ENCODE measurements at regions not wholly inside any gene's neighbourhood (a gene's known extent, or its start where the extent isn't known, plus 50 kb on each side); places are given as distances from the start of the nearest gene placed in this dataset.

- no peak for DNase-seq
- H3K9me3 ChIP-seq (ENCODE audit: insufficient read depth, low read depth): no peaks in the 10 kb centered on the region
- H3K27me3 ChIP-seq (ENCODE audit: insufficient read depth, low read depth): no peaks in the 10 kb centered on the region
- TF ChIP-seq CTCF (conservative IDR thresholded peaks at IDR 0.05): no peak
- TF ChIP-seq EZH2 (IDR thresholded peaks at IDR 0.05; ENCODE audit: low read depth): no peak
- CTCF ChIA-PET: no interaction called here
- H2AFZ ChIP-seq: no peak overlapping the region
- H3K4me3 ChIP-seq: no peak overlapping the region
- H3K4me2 ChIP-seq: no peak overlapping the region
- H3K4me1 ChIP-seq (replicated peaks; ENCODE audit: insufficient read depth): no peaks in the 10 kb centered on the region; the same call in 1 of the 2 replicates
- intact Hi-C loops (cut with micrococcal nuclease; ENCODE audit: unreplicated experiment): no loop called here
- H3K27ac ChIP-seq: no peak overlapping the region
- no peaks in the 10 kb centered on the region for H3K79me2 ChIP-seq (ENCODE audit: low read depth)
- H3K9me2 ChIP-seq (ENCODE audit: insufficient read depth): no peaks in the 10 kb centered on the region
- POLR2A ChIA-PET (ENCODE audit: unreplicated experiment): no interaction called here
- no TSS peak for BruUV-seq (replicated peaks)
- no peaks in the 10 kb centered on the region; the same call in 1 of the 2 replicates for H3F3A ChIP-seq (ENCODE audit: insufficient read depth, low read depth)
- H4K20me1 ChIP-seq (ENCODE audit: insufficient read depth): no peaks in the 10 kb centered on the region
- H3K36me3 ChIP-seq (ENCODE audit: low read depth): no peaks in the 10 kb centered on the region
These were observed 102.7 kb downstream of the RIN2 start for GRCh38 chr20:19860737-19861136.

- Histone ChIP-seq H4K20me1 (ENCODE audit: insufficient read depth) (no peaks in the 10 kb centered on the region), H3K79me2 (ENCODE audit: low read depth) (no peaks in the 10 kb centered on the region), H3K27me3 (ENCODE audit: insufficient read depth, low read depth) (no peaks in the 10 kb centered on the region), H3K4me1 (replicated peaks; ENCODE audit: insufficient read depth) (no peaks in the 10 kb centered on the region; the same call in 1 of the 2 replicates), H3K4me2 (no peak overlapping the region), H2AFZ (no peak overlapping the region), H3F3A (ENCODE audit: insufficient read depth, low read depth) (no peaks in the 10 kb centered on the region; the same call in 1 of the 2 replicates), H3K36me3 (ENCODE audit: low read depth) (no peaks in the 10 kb centered on the region), H3K27ac (no peak overlapping the region), H3K9me2 (ENCODE audit: insufficient read depth) (no peaks in the 10 kb centered on the region), H3K9me3 (ENCODE audit: insufficient read depth, low read depth) (no peaks in the 10 kb centered on the region), H3K4me3 (no peak overlapping the region)
- TF ChIP-seq EZH2 (IDR thresholded peaks at IDR 0.05; ENCODE audit: low read depth) (no peak), CTCF (conservative IDR thresholded peaks at IDR 0.05) (no peak)
- no TSS peak for BruUV-seq (replicated peaks)
- intact Hi-C loops (cut with micrococcal nuclease; ENCODE audit: unreplicated experiment): no loop called here
- POLR2A ChIA-PET (ENCODE audit: unreplicated experiment): no interaction called here
- no peak for DNase-seq
- CTCF ChIA-PET: no interaction called here
These were observed 103.2 kb downstream of the RIN2 start for GRCh38 chr20:19861147-19861759.

- no peak overlapping the region for H2AFZ ChIP-seq
- no peaks in the 10 kb centered on the region; the same call in 1 of the 2 replicates for H3F3A ChIP-seq (ENCODE audit: insufficient read depth, low read depth)
- H3K4me1 ChIP-seq (replicated peaks; ENCODE audit: insufficient read depth): no peaks in the 10 kb centered on the region; the same call in 1 of the 2 replicates
- H3K4me3 ChIP-seq: no peak overlapping the region
- no peaks in the 10 kb centered on the region for H3K9me3 ChIP-seq (ENCODE audit: insufficient read depth, low read depth)
- no TSS peak for BruUV-seq (replicated peaks)
- H3K27me3 ChIP-seq (ENCODE audit: insufficient read depth, low read depth): no peaks in the 10 kb centered on the region
- H3K79me2 ChIP-seq (ENCODE audit: low read depth): no peaks in the 10 kb centered on the region
- ChIA-PET POLR2A (ENCODE audit: unreplicated experiment) (no interaction called here), CTCF (no interaction called here)
- peak in 1 of 2 experiments; percentile 38 for DNase-seq
- H3K9me2 ChIP-seq (ENCODE audit: insufficient read depth): no peaks in the 10 kb centered on the region
- no peaks in the 10 kb centered on the region for H3K36me3 ChIP-seq (ENCODE audit: low read depth)
- no peak overlapping the region for H3K4me2 ChIP-seq
- H4K20me1 ChIP-seq (ENCODE audit: insufficient read depth): no peaks in the 10 kb centered on the region
- TF ChIP-seq CTCF (conservative IDR thresholded peaks at IDR 0.05) (no peak), EZH2 (IDR thresholded peaks at IDR 0.05; ENCODE audit: low read depth) (no peak)
- intact Hi-C loops (cut with micrococcal nuclease; ENCODE audit: unreplicated experiment): no loop called here
- no peak overlapping the region for H3K27ac ChIP-seq
These were observed 106.1 kb downstream of the RIN2 start for GRCh38 chr20:19864130-19864529.
